GM23248 (cell line): ENCODE measurements at regions not wholly inside any gene's neighbourhood (a gene's known extent, or its start where the extent isn't known, plus 50 kb on each side); places are given as distances from the start of the nearest gene placed in this dataset.

ENCODE experiments used
- DNase-seq: peaks from one replicate; pipeline ENCODE4 v3.0.0-alpha.2; 2015
- H2AFZ ChIP-seq: fragments of 200-600 bp; sonication (generic); 2 replicates; pipeline ENCODE4 v1.6.1; 2016; ENCODE audit warnings: antibody characterized with exemption
- H3F3A ChIP-seq: fragments of 200-600 bp; sonication (generic); 2 replicates; pipeline ENCODE4 v1.6.1; 2016; ENCODE audit warnings: mild to moderate bottlenecking, antibody characterized with exemption, mixed run types; ENCODE audit not compliant: insufficient read depth
- H3K27ac ChIP-seq: fragments of 200-600 bp; sonication (generic); 2 replicates; pipeline ENCODE4 v1.5.1; 2016; ENCODE audit warnings: mild to moderate bottlenecking
- H3K27me3 ChIP-seq: fragments of 200-600 bp; sonication (generic); replicated peaks from 2 replicates; pipeline ENCODE4 v1.6.1; 2016; ENCODE audit warnings: mild to moderate bottlenecking; ENCODE audit not compliant: insufficient read depth
- H3K36me3 ChIP-seq: fragments of 200-600 bp; sonication (generic); 2 replicates; pipeline ENCODE4 v1.6.1; 2016; ENCODE audit warnings: low read depth, mild to moderate bottlenecking
- H3K4me1 ChIP-seq: fragments of 200-600 bp; sonication (generic); 2 replicates; pipeline ENCODE4 v1.6.1; 2016; ENCODE audit warnings: mild to moderate bottlenecking; ENCODE audit not compliant: insufficient read depth
- H3K4me2 ChIP-seq: fragments of 200-600 bp; sonication (generic); one replicate; pipeline ENCODE4 v1.6.1; 2016; ENCODE audit warnings: mild to moderate bottlenecking; ENCODE audit not compliant: unreplicated experiment
- H3K4me3 ChIP-seq: fragments of 200-600 bp; sonication (generic); 2 replicates; pipeline ENCODE4 v1.5.1; 2016; ENCODE audit warnings: mild to moderate bottlenecking
- H3K79me2 ChIP-seq: fragments of 200-600 bp; sonication (generic); 2 replicates; pipeline ENCODE4 v1.6.1; 2016; ENCODE audit warnings: mild to moderate bottlenecking; ENCODE audit not compliant: insufficient read depth
- H3K9ac ChIP-seq: fragments of 200-600 bp; sonication (generic); 2 replicates; pipeline ENCODE4 v1.6.1; 2016; ENCODE audit warnings: mild to moderate bottlenecking
- H3K9me2 ChIP-seq: fragments of 200-600 bp; sonication (generic); 2 replicates; pipeline ENCODE4 v1.6.1; 2016; ENCODE audit warnings: mixed run types, mild to moderate bottlenecking, moderate library complexity; ENCODE audit not compliant: insufficient read depth
- H3K9me3 ChIP-seq: fragments of 200-600 bp; sonication (generic); one replicate; pipeline ENCODE4 v1.6.1; 2017; ENCODE audit warnings: low read depth
- H4K20me1 ChIP-seq: fragments of 200-600 bp; sonication (generic); 2 replicates; pipeline ENCODE4 v1.6.0; 2016; ENCODE audit not compliant: insufficient read depth
- EZH2 ChIP-seq: fragments of 200-600 bp; sonication (generic); IDR thresholded peaks from 2 replicates; pipeline ENCODE4 v1.6.1; 2018; ENCODE audit warnings: antibody characterized with exemption, mild to moderate bottlenecking; ENCODE audit not compliant: insufficient read depth, poor library complexity, severe bottlenecking
- EZH2phosphoT487 ChIP-seq: fragments of 200-600 bp; sonication (generic); IDR thresholded peaks from 2 replicates; pipeline ENCODE4 v1.6.1; 2018; ENCODE audit warnings: antibody characterized with exemption, moderate library complexity, mild to moderate bottlenecking, low read depth; ENCODE audit not compliant: insufficient read depth
- WGBS, 2 experiments: methylation state at CpG; one replicate each; pipeline ENCODE4 v1.1.6; 2015 to 2017; ENCODE audit warnings: low lambda C conversion rate in 2 of 2, low coverage in 1 of 2; ENCODE audit errors: missing lambda C conversion rate in 2 of 2; 5-methylcytosine and 5-hydroxymethylcytosine counted together
- in situ Hi-C: fragments of 300-500 bp; cut with MboI; formaldehyde crosslinking; loops from 2 replicates; pipeline ENCODE4 v1.15.0; 2020

DNA sequence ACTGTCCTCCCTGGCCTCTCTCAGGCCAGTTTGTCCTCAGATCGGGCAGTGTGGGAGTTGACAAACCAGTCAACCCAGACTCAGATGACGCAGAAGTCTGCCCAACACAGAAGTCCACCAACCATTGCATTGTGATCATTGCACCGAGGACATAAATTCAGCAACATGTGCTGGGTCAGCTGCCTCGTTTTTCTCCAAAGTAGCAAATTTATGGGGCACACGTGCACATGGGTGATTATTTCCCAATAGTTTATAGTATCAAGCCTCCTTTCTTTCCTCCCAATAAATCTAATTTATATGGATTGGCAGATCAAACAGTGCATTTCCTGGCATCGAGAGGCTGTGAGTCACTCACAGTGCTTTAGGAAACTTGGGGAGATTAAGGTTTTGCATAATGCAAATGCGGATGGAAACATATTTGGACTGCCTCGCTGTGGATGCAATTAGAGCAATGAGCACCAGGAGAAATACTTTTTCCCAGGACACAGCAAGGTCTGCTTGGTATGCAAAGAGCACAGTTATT, 413.7 kb upstream of the SULF2 start:
- no peak overlapping the region for H3K4me2 ChIP-seq
- H4K20me1 ChIP-seq: no peaks in the 10 kb centered on the region
- in situ Hi-C loops: no loop called here
- H3K9ac ChIP-seq: no peak overlapping the region
- H3K27ac ChIP-seq: no peak overlapping the region
- no peak for DNase-seq
- H3F3A ChIP-seq: no peaks in the 10 kb centered on the region
- peaks cover 8% of the 10 kb centered on the region for H3K27me3 ChIP-seq
- no peaks in the 10 kb centered on the region for H3K79me2 ChIP-seq
- H3K4me1 ChIP-seq: no peaks in the 10 kb centered on the region
- H3K4me3 ChIP-seq: no peak overlapping the region
- no peaks in the 10 kb centered on the region for H3K9me2 ChIP-seq
- WGBS, 2 experiments: 1 to 2% methylated on average over 8 of the region's 8 CpGs
- no peaks in the 10 kb centered on the region for H3K9me3 ChIP-seq
- H3K36me3 ChIP-seq: no peaks in the 10 kb centered on the region
- H2AFZ ChIP-seq: no peak overlapping the region
- no peak for TF ChIP-seq EZH2phosphoT487
- TF ChIP-seq EZH2: no peak

- no peak overlapping the region for H3K4me3 ChIP-seq
- no peak for TF ChIP-seq EZH2phosphoT487
- TF ChIP-seq EZH2: no peak
- no peaks in the 10 kb centered on the region for H3K36me3 ChIP-seq
- no peaks in the 10 kb centered on the region for H4K20me1 ChIP-seq
- H3K27ac ChIP-seq: no peak overlapping the region
- no peak overlapping the region for H3K4me2 ChIP-seq
- H3K4me1 ChIP-seq: no peaks in the 10 kb centered on the region
- H3K9ac ChIP-seq: no peak overlapping the region
- in situ Hi-C loops: no loop called here
- no peaks in the 10 kb centered on the region for H3F3A ChIP-seq
- H3K9me3 ChIP-seq: no peaks in the 10 kb centered on the region
- no peak overlapping the region for H2AFZ ChIP-seq
- peaks cover 5% of the 10 kb centered on the region for H3K27me3 ChIP-seq
- DNase-seq: no peak
- H3K9me2 ChIP-seq: no peaks in the 10 kb centered on the region
- 20 to 24% methylated on average over 14 of the region's 14 CpGs for WGBS, 2 experiments
- H3K79me2 ChIP-seq: no peaks in the 10 kb centered on the region
Measured at GRCh38 chr20:48197066-48197465, 411.8 kb upstream of the SULF2 start.

GRCh38 chr20:48196486-48196885, 411.2 kb upstream of the SULF2 start:
- H3K36me3 ChIP-seq: no peaks in the 10 kb centered on the region
- H3K27ac ChIP-seq: no peak overlapping the region
- in situ Hi-C loops: no loop called here

DNA sequence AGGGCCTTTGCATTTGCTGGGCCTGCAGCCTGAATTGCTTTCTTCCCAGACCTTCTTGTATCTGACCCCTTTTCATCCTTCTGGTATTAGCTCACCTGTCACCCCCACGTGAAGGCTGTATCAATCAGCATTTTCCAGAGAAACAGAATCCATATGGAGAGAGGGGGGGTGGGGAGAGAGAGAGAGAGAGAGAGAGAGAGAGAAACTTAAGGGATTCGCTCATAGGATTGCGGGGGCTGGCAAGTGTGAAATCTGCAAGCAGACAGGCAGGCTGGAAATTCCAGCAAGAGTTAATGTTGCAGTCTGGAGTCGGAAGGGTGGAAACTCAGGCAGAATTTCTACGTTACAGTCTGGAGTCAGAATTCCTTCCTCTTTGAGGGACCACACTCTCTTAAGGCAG, 410.7 kb upstream of the SULF2 start:
- H3F3A ChIP-seq: no peaks in the 10 kb centered on the region
- TF ChIP-seq EZH2phosphoT487 (no peak), EZH2 (no peak)
- 40 to 45% methylated on average over 4 to 5 of the region's 5 CpGs for WGBS, 2 experiments
- H4K20me1 ChIP-seq: no peaks in the 10 kb centered on the region
- no peak overlapping the region for H3K4me3 ChIP-seq
- H3K4me1 ChIP-seq: no peaks in the 10 kb centered on the region
- no peak for DNase-seq
- no peak overlapping the region for H2AFZ ChIP-seq
- H3K9ac ChIP-seq: no peak overlapping the region
- in situ Hi-C loops: no loop called here
- H3K79me2 ChIP-seq: no peaks in the 10 kb centered on the region
- no peak overlapping the region for H3K27ac ChIP-seq
- H3K27me3 ChIP-seq: peaks cover 5% of the 10 kb centered on the region
- H3K9me3 ChIP-seq: no peaks in the 10 kb centered on the region
- H3K4me2 ChIP-seq: no peak overlapping the region
- no peaks in the 10 kb centered on the region for H3K36me3 ChIP-seq
- H3K9me2 ChIP-seq: no peaks in the 10 kb centered on the region

More at GRCh38 chr20:48196486-48196885, 411.2 kb upstream of the SULF2 start:
- Histone ChIP-seq H3F3A (no peaks in the 10 kb centered on the region), H3K4me1 (no peaks in the 10 kb centered on the region), H2AFZ (no peak overlapping the region), H3K9me2 (no peaks in the 10 kb centered on the region), H3K9ac (no peak overlapping the region), H3K4me3 (no peak overlapping the region), H3K27me3 (peaks cover 5% of the 10 kb centered on the region), H3K79me2 (no peaks in the 10 kb centered on the region), H4K20me1 (no peaks in the 10 kb centered on the region), H3K9me3 (no peaks in the 10 kb centered on the region), H3K4me2 (no peak overlapping the region)
- DNase-seq: no peak
- TF ChIP-seq EZH2 (no peak), EZH2phosphoT487 (no peak)
- 58 to 63% methylated on average over 10 of the region's 10 CpGs for WGBS, 2 experiments
